GM19043 (cell line): ENCODE measurements at regions not wholly inside any gene's neighbourhood (a gene's known extent, or its start where the extent isn't known, plus 50 kb on each side); places are given as distances from the start of the nearest gene placed in this dataset.
"Not testable (repeated sequence)": the region's sequence is repeated elsewhere in the genome, so short reads cannot be mapped to it uniquely, and the experiment has no call there.

Experiments
- ATAC-seq: cut with Tn5 transposase; IDR thresholded peaks from one replicate; pipeline ENCODE4 v1.9.1; 2021; ENCODE audit warnings: low read depth; ENCODE audit not compliant: unreplicated experiment

- no peak for ATAC-seq
Observed at GRCh38 chr5:123947797-123948196, 435.8 kb downstream of the CSNK1G3 start.

GRCh38 chr5:123945548-123945947 lies 433.6 kb downstream of the CSNK1G3 start:
- no peak for ATAC-seq

GRCh38 chr5:123943151-123943550 lies 431.2 kb downstream of the CSNK1G3 start:
- ATAC-seq: no peak

- ATAC-seq: no peak
Observed at GRCh38 chr5:123940416-123940815, 428.4 kb downstream of the CSNK1G3 start.

- ATAC-seq: no peak
Observed at GRCh38 chr5:123937230-123937629, 425.3 kb downstream of the CSNK1G3 start.

- ATAC-seq: no peak
Observed at GRCh38 chr5:123936548-123936947, 424.6 kb downstream of the CSNK1G3 start.

GRCh38 chr5:123933812-123934211 lies 421.8 kb downstream of the CSNK1G3 start:
- not testable (repeated sequence) for ATAC-seq

GRCh38 chr5:123929055-123929474 lies 417.1 kb downstream of the CSNK1G3 start:
- no peak for ATAC-seq

GRCh38 chr5:123928401-123928800 lies 416.4 kb downstream of the CSNK1G3 start:
- ATAC-seq: no peak

- ATAC-seq: no peak
Observed at GRCh38 chr5:123921193-123921592, 409.2 kb downstream of the CSNK1G3 start.

GRCh38 chr5:123916345-123917121 lies 404.6 kb downstream of the CSNK1G3 start:
- no peak for ATAC-seq

- ATAC-seq: no peak
Observed at GRCh38 chr5:123914333-123914732, 402.4 kb downstream of the CSNK1G3 start.

GRCh38 chr5:123907349-123907748 lies 395.4 kb downstream of the CSNK1G3 start:
- ATAC-seq: no peak

- no peak for ATAC-seq
Observed at GRCh38 chr5:123906698-123907295, 394.8 kb downstream of the CSNK1G3 start.

- no peak for ATAC-seq
Observed at GRCh38 chr5:123885081-123885480, 373.1 kb downstream of the CSNK1G3 start.

GRCh38 chr5:123882965-123883345 lies 371.0 kb downstream of the CSNK1G3 start:
- ATAC-seq: no peak

- no peak for ATAC-seq
Observed at GRCh38 chr5:123882319-123882964, 370.5 kb downstream of the CSNK1G3 start.

GRCh38 chr5:123881759-123882244 lies 369.8 kb downstream of the CSNK1G3 start:
- ATAC-seq: no peak

GRCh38 chr5:123880875-123881274 lies 368.9 kb downstream of the CSNK1G3 start:
- no peak for ATAC-seq

GRCh38 chr5:123879071-123879470 lies 367.1 kb downstream of the CSNK1G3 start:
- no peak for ATAC-seq

- ATAC-seq: no peak
Observed at GRCh38 chr5:123876276-123876790, 364.4 kb downstream of the CSNK1G3 start.
